GM18505 (cell line): ENCODE measurements at regions not wholly inside any gene's neighbourhood (a gene's known extent, or its start where the extent isn't known, plus 50 kb on each side); places are given as distances from the start of the nearest gene placed in this dataset.

Experiments
- ATAC-seq: cut with Tn5 transposase; IDR thresholded peaks from one replicate; pipeline ENCODE4 v1.9.1; 2021; ENCODE audit not compliant: unreplicated experiment
- POLR2A ChIP-seq: IDR thresholded peaks from 4 replicates; pipeline ENCODE4 v1.6.1; 2011; ENCODE audit warnings: borderline replicate concordance; ENCODE audit not compliant: insufficient read depth, insufficient read length; ENCODE audit errors: extremely low read depth

DNA sequence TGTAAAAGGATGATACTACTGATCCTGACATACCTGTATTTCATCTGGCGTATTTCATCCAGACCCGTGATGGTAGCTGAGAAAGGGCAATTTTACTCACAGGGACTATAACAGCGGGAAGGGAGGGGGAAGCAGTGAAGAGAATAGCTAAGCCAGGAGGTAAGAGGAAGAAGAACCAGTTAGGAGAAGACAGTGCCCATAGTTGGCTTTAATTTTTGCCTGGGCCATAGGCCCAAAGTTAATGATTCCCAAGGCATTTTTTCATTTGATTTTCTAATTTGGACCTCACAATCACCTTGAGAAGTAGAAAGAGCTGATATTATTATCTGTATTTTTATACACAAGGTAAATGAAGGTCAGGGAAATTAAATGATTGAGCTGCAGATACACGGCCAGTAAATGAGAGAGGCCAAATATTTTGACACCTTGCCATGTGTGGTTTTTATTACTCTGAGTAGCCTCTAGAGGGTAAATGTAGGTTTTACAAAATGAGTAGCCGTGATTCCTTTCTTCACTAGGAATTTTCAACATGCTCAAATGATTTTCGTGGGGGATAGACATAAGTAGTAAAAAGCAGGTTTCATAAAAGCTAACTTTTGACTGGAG lies 382.2 kb downstream of the FUT8 start:
- ATAC-seq, result no peak

DNA sequence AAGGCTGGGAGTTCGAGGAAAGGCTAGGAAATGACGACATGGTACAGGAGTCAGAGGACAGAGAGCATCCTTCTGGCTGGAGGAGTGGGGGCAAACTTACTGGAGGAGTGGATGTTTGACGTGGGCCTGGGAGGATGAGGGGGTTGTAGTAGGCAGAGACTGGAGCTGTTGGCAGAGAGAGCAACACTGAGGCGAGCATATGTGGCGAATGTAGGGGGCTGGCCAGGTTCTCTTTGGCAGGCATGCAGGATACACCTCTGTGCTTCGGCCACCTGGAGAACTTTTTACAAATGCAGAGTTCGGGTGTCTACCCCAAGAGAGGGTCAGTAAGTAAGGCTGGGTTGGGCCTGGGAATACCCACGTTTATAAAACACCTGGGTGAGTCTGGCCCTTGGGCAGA lies 385.7 kb downstream of the FUT8 start:
- no peak for ATAC-seq

More for the DNA sequence above, 382.2 kb downstream of the FUT8 start:
- no peak for TF ChIP-seq POLR2A

DNA sequence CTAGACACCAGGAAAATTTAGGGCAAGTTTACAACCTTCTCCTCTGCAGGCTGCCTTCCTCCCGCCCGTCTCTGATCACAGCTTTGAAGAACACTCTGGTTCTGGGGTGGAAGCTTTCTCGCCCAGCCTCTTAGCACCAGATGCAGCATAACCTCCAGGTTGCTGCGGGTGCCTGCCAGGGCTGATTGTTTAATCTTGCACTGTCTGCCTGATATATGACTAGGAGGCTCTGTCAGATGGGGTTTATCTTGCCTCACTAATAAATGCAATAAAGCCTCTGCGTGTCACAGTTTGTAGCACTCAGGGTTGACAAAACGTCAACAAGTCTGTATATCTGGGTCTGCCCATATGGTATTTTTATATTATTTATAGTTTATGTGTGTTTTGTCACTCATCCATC lies 388.2 kb downstream of the FUT8 start:
- TF ChIP-seq POLR2A, result no peak
- ATAC-seq, result no peak

More for the DNA sequence above, 385.7 kb downstream of the FUT8 start:
- no peak for TF ChIP-seq POLR2A

DNA sequence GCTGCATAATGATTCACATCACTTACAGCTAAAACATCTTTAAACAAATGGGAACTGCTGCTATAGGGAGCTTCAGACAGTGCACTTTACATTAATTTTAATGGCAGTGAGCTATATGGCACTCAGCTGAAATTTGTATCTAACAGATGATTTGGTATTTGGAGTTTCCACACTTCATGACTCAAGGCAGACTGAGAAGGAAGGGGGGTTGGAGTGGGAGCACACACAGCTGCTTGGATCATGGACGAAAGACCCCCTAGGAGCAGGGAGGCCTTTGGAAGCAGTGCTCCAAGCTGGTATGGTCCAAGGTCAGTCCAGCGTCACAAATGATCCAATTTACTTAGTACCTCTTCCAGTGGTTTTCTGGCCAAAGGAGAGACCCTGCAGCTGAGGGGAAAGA lies 389.7 kb downstream of the FUT8 start:
- ATAC-seq, result no peak

DNA sequence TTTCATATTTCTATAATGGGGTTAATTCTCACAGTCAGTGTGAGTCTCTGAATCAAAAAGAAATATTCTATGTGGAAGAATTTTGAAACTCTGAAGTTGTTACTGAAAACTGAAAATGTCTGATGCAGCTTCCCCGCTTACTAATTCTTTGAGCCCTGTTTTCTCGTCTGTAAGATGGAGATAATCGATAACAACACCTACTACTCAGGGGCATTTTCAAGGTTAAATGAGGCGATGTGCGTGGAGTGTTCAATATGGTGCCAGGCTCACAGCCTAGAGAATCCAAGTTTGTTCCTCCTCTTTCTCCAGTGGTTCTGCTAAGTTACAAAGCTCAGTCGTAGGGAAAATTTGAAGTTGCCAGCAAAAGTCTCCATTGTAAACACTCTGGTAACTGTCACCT lies 391.4 kb downstream of the FUT8 start:
- TF ChIP-seq POLR2A, result no peak
- ATAC-seq, result no peak

More for the DNA sequence above, 389.7 kb downstream of the FUT8 start:
- TF ChIP-seq POLR2A, result no peak

DNA sequence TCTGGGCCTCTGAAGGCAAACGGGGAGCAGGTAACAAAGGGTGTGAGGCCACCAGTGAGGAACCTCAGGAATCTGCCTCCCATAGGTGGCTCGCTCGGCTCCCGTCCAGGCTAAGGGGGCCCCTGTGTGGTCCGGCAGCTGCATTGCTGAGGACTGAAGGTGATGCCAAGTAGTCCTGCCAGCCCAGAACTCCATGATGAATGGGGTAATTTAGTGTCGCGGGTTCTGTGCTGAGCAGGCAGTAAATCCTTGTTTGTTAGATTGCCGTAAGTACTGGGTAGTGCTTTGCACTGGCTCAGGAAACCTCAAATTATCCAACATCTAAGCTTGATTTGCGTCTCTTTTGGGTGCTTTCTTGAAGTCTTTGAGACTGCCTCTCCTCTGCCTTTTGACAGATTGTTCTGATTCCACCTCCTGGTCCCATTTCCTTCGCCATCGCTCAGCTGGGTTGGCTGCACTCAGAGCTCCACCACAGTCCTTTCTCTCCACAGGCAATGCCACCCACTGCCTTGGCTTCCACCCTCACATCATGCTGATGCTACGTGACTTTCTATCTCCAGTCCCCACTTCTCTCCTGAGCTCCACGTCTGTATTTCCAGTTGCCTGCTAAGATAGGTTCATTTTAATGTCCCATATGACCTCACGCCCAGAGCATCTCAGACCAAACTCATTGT lies 392.0 kb downstream of the FUT8 start:
- no peak for TF ChIP-seq POLR2A
- no peak for ATAC-seq

DNA sequence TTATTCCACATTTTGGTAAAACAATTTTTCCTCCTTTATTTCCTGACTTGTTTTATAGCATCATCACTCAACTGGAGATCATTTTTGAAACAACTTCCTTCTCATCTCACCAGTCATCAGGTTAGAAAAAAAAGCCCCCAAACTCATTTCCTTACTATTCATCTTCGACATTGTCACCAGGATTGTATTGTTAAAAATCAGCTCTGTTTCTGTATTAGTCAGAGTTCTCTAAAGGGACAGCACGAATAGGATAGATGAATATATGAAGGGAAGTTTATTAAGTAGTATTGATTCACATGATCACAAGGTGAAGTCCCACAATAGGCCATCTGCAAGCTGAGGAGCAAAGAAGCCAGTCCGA lies 392.6 kb downstream of the FUT8 start:
- no peak for TF ChIP-seq POLR2A
- no peak for ATAC-seq

DNA sequence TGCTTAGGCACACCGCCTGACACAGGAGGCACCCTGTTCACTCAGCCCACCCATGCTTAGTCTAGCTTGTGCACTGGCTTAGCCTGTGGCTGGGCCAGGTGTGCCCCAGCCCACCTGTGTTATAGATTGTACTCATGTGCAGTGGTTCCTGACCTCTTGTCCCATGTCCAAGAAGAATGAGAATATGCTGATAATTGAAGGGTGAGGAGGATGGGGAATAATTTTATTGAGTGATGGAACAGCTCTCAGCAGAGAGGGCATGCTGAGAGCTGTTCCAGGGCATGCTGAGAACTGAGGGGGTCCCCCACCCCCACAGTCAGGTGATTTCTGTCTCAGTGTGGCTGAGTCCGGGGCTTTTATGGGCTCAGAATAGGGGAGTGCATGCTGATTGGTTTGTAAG lies 395.9 kb downstream of the FUT8 start:
- no peak for TF ChIP-seq POLR2A
- ATAC-seq, result no peak

DNA sequence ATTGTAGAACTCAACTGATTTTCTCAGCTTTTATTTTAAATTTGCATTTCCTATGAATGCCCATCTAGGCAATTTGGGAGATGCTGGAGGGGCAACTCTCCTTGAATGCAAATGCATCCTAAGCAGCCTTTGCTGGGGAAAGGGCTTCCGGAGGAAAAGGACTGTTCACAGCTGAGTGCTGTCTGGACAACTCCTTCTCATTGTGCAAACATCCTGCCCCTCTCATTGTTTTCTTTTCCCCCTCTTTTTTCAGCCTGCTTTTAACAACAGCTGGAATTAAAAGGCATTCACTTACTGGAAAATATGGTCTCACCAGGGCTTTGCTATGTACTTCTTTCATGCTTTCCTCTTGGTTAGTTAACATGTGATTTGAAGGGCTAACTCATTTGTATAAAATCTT lies 397.8 kb downstream of the FUT8 start:
- TF ChIP-seq POLR2A, result no peak
- ATAC-seq, result no peak

DNA sequence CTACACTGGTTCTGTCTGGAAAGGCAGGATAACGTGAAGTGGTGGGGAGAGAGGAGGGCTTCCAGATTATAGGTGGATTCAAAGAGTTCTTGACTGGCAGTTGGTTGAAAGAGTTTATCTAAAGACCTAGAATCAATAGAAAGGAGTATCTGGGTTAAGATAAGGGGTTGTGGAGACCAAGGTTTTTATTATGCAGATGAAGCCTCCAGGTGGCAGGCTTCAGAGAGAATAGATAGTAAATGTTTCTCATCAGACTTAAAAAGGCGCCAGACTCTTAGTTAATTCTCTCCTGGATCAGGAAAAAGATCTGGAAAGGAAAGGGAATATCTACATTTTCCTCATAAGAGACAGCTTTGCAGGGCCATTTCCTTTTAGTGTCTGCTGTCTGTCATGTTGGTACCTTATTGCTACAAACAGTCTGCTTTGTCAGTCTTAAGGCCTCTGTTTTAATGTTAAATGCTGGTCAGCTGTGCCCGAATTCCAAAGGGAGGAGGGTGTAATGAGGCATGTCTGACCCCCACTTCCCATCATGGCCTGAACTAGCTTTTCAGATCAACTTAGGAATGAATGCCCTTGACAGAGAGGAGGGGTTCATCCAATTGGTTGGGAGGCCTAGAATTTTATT lies 401.3 kb downstream of the FUT8 start:
- no peak for ATAC-seq
- no peak for TF ChIP-seq POLR2A

DNA sequence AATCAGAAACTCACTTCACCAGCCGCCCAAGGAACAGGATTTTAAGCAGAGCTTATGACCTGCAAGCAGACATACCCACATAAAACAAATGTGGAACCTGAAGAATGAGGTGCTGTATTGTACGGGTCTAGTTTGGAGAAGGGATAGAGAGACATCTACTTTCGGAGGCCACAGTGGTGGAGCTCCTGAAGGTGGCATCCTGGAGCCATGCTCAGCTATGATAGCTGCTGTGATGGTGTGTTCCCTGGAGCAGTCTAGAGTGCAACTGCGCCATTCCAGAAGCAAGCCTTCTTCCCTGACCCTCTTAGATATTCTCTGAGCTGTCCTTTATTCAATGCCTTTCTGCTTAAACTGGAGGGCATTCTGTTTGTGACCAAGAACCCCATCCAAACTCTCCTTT lies 402.6 kb downstream of the FUT8 start:
- no peak for TF ChIP-seq POLR2A
- ATAC-seq, result no peak

DNA sequence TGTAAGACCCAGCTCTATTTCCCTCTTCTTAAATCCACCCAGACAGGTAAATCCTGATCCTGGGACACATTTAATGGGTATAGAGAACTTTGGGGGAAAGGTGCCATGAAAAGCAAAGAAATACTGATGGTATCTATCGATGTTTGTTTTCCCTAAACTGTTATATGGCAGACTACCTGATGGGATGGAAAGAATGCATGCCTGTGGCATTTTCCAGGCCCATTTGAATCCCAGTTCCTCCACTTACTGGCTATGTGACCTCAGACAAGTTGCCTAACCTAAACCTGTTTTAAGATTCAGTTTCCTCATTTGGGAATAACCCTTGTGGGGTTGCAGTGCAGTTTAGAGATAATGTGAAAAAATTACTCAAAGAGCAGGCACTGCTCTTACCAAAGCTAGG lies 404.5 kb downstream of the FUT8 start:
- no peak for TF ChIP-seq POLR2A
- no peak for ATAC-seq

DNA sequence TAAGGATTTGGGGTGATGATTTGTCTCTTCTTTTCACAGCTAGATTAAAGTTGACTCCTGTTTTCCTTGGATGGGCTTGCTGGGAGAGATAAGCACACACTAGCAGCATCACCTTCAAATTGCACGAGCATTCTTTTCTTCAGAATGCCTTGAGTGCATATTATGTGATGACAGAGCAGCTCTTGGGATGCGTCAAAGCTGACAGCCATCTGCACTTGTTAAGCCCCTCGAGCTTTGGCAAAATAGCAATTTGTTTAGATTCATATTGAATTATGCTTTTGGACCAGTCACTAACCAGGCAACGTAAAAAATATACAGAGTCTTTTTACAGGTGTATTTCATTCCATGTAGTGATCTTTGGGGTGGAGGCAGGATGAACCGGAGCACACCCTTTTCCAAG lies 407.0 kb downstream of the FUT8 start:
- TF ChIP-seq POLR2A, result no peak
- no peak for ATAC-seq

DNA sequence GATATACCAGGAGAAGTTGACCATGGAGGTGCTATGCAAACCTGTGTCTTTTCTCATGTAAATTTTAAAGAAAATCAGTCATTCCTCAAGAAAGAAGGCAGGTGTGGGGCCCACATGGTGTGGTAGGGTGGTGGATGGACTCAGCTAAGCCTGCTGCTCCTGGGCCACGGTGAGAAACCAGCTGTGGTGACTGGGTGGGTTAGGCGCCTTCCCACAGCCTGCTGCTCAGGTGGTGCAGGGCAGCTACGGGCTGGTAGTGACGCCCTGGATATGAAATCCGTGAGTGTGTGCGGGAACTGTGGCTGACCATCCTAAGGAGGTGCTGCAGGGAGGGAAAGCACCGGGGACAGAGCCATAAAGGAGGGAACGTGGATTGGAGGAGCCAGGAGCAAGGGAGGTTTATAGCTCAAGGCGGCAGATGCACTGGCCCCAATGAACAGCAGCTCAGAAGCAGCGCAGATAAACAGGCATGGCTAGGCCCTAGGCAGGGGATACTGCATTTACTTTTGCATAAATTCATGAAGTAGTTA lies 408.8 kb downstream of the FUT8 start:
- ATAC-seq, result no peak
- TF ChIP-seq POLR2A, result no peak
